Kidney tubule cell (primary cell): ENCODE measurements at regions not wholly inside any gene's neighbourhood (a gene's known extent, or its start where the extent isn't known, plus 50 kb on each side); places are given as distances from the start of the nearest gene placed in this dataset.
A peak's percentile ranks its signal among the peaks of the same experiment; 100 is the strongest.

Experiments used
- DNase-seq: peaks from one replicate; pipeline ENCODE4 v3.0.0-alpha.2; 2018; ENCODE audit warnings: low spot score

- DNase-seq: peak; percentile 69
Observed at GRCh38 chr3:117892431-117892841, 1142.2 kb downstream of the IGSF11 start.

GRCh38 chr3:117893001-117893400 is 1141.6 kb downstream of the IGSF11 start:
- DNase-seq: peak; percentile 10

GRCh38 chr3:117893638-117894037 is 1141.0 kb downstream of the IGSF11 start:
- DNase-seq: peak; percentile 58

- peak; percentile 25 for DNase-seq
Observed at GRCh38 chr3:117898722-117899522, 1135.7 kb downstream of the IGSF11 start.

- DNase-seq: no peak
Observed at GRCh38 chr3:117903226-117903625, 1131.4 kb downstream of the IGSF11 start.

- no peak for DNase-seq
Observed at GRCh38 chr3:117910820-117911521, 1123.7 kb downstream of the IGSF11 start.

GRCh38 chr3:117912352-117912751 is 1122.3 kb downstream of the IGSF11 start:
- no peak for DNase-seq

- DNase-seq: no peak
Observed at GRCh38 chr3:117914540-117915100, 1120.0 kb downstream of the IGSF11 start.

GRCh38 chr3:117916839-117917238 is 1117.8 kb downstream of the IGSF11 start:
- DNase-seq: no peak

- DNase-seq: no peak
Observed at GRCh38 chr3:117919621-117920020, 1115.0 kb downstream of the IGSF11 start.

- DNase-seq: no peak
Observed at GRCh38 chr3:117920253-117920898, 1114.3 kb downstream of the IGSF11 start.

- no peak for DNase-seq
Observed at GRCh38 chr3:117921411-117921810, 1113.2 kb downstream of the IGSF11 start.

- no peak for DNase-seq
Observed at GRCh38 chr3:117922039-117922438, 1112.6 kb downstream of the IGSF11 start.

- DNase-seq: no peak
Observed at GRCh38 chr3:117926819-117927218, 1107.8 kb downstream of the IGSF11 start.

- peak; percentile 45 for DNase-seq
Observed at GRCh38 chr3:117927825-117928224, 1106.8 kb downstream of the IGSF11 start.

GRCh38 chr3:117928836-117929235 is 1105.8 kb downstream of the IGSF11 start:
- DNase-seq: no peak

GRCh38 chr3:117932441-117932840 is 1102.2 kb downstream of the IGSF11 start:
- DNase-seq: no peak

- DNase-seq: no peak
Observed at GRCh38 chr3:117936159-117936558, 1098.5 kb downstream of the IGSF11 start.

- DNase-seq: no peak
Observed at GRCh38 chr3:117938974-117939373, 1095.7 kb downstream of the IGSF11 start.

GRCh38 chr3:117939425-117940027 is 1095.1 kb downstream of the IGSF11 start:
- DNase-seq: no peak

GRCh38 chr3:117941015-117941414 is 1093.6 kb downstream of the IGSF11 start:
- DNase-seq: no peak

- no peak for DNase-seq
Observed at GRCh38 chr3:117941756-117942155, 1092.9 kb downstream of the IGSF11 start.
